ENCODE measurements at regions not wholly inside any gene's neighbourhood (a gene's known extent, or its start where the extent isn't known, plus 50 kb on each side); places are given as distances from the start of the nearest gene placed in this dataset.

DNA sequence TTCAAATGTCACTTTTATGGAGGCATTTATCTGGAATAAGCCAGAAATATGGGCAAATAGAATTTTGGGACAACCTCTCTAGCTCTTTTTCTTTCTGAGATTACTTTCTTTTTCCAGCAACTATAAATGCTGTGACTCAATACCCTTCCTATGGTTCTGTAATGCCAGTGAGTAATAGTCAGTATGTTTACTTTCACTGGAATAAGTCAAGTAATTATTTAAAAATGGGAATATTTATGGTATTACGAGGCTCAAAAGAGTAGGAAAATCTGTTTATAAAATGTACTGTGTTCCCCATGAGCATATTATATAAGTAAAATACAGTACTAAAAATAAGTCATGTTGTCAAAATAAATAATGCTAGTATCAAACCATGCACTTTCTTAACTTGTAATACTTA is 750.5 kb downstream of the LUZP2 start:
- TF ChIP-seq, protein P1, sequence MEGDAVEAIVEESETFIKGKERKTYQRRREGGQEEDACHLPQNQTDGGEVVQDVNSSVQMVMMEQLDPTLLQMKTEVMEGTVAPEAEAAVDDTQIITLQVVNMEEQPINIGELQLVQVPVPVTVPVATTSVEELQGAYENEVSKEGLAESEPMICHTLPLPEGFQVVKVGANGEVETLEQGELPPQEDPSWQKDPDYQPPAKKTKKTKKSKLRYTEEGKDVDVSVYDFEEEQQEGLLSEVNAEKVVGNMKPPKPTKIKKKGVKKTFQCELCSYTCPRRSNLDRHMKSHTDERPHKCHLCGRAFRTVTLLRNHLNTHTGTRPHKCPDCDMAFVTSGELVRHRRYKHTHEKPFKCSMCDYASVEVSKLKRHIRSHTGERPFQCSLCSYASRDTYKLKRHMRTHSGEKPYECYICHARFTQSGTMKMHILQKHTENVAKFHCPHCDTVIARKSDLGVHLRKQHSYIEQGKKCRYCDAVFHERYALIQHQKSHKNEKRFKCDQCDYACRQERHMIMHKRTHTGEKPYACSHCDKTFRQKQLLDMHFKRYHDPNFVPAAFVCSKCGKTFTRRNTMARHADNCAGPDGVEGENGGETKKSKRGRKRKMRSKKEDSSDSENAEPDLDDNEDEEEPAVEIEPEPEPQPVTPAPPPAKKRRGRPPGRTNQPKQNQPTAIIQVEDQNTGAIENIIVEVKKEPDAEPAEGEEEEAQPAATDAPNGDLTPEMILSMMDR (IDR thresholded peaks at IDR 0.05), result no peak
- no peak for TF ChIP-seq POLR2A (IDR thresholded peaks at IDR 0.05)

All from adrenal gland (tissue), 5 donors.